Cerebellar nuclear complex (tissue), 1 donor: ENCODE measurements at regions not wholly inside any gene's neighbourhood (a gene's known extent, or its start where the extent isn't known, plus 50 kb on each side); places are given as distances from the start of the nearest gene placed in this dataset.

Experiments
- DNase-seq, 2 experiments: peaks; one replicate each; lab custom pipeline; 2025; lab: John Stamatoyannopoulos, UW

GRCh38 chr4:137630252-137630651, 98.0 kb upstream of the PCDH18 start:
- no peak for DNase-seq

- DNase-seq = no peak
These were observed 95.6 kb upstream of the PCDH18 start for GRCh38 chr4:137627739-137628460.

GRCh38 chr4:137626942-137627738, 94.8 kb upstream of the PCDH18 start:
- no peak for DNase-seq

GRCh38 chr4:137623013-137623412, 90.7 kb upstream of the PCDH18 start:
- no peak for DNase-seq

- DNase-seq = no peak
These were observed 88.8 kb upstream of the PCDH18 start for GRCh38 chr4:137621056-137621455.

- DNase-seq = no peak
These were observed 82.2 kb upstream of the PCDH18 start for GRCh38 chr4:137614491-137614890.

- no peak for DNase-seq
These were observed 79.9 kb upstream of the PCDH18 start for GRCh38 chr4:137611998-137612700.

- DNase-seq = no peak
These were observed 78.7 kb upstream of the PCDH18 start for GRCh38 chr4:137610960-137611359.

GRCh38 chr4:137609718-137610430, 77.6 kb upstream of the PCDH18 start:
- no peak for DNase-seq

GRCh38 chr4:137608085-137608484, 75.8 kb upstream of the PCDH18 start:
- no peak for DNase-seq

- no peak for DNase-seq
These were observed 70.1 kb upstream of the PCDH18 start for GRCh38 chr4:137602436-137602835.

- DNase-seq = no peak
These were observed 69.6 kb upstream of the PCDH18 start for GRCh38 chr4:137601934-137602333.

- no peak for DNase-seq
These were observed 67.4 kb upstream of the PCDH18 start for GRCh38 chr4:137599734-137600133.

- no peak for DNase-seq
These were observed 65.6 kb upstream of the PCDH18 start for GRCh38 chr4:137597752-137598430.

GRCh38 chr4:137587796-137588195, 55.5 kb upstream of the PCDH18 start:
- no peak for DNase-seq

- no peak for DNase-seq
These were observed 51.4 kb upstream of the PCDH18 start for GRCh38 chr4:137583671-137584070.
